Activated CD4-positive, alpha-beta T cell treated with anti-CD3 and anti-CD28 coated beads, Interleukin-2, amount 50 U/mL, for 24 hours (primary cell): ENCODE measurements at regions not wholly inside any gene's neighbourhood (a gene's known extent, or its start where the extent isn't known, plus 50 kb on each side); places are given as distances from the start of the nearest gene placed in this dataset.

Experiments
- DNase-seq, 2 donors: peaks; one replicate each; pipeline ENCODE4 v3.0.0-alpha.2; 2020; ENCODE audit warnings: low read depth in 1 of 2, low spot score in 1 of 2

GRCh38 chr12:93200291-93200917, 177.3 kb upstream of the NUDT4 start:
- DNase-seq = no peak

GRCh38 chr12:93201990-93202389, 175.7 kb upstream of the NUDT4 start:
- no peak for DNase-seq

GRCh38 chr12:93202688-93203087, 175.0 kb upstream of the NUDT4 start:
- no peak for DNase-seq

- no peak for DNase-seq
These were observed 174.4 kb upstream of the NUDT4 start for GRCh38 chr12:93203361-93203760.

- DNase-seq = no peak
These were observed 172.8 kb upstream of the NUDT4 start for GRCh38 chr12:93204896-93205295.

- DNase-seq = no peak
These were observed 172.4 kb upstream of the NUDT4 start for GRCh38 chr12:93205361-93205760.

- no peak for DNase-seq
These were observed 169.7 kb upstream of the NUDT4 start for GRCh38 chr12:93208011-93208410.

GRCh38 chr12:93214523-93215289, 163.0 kb upstream of the NUDT4 start:
- no peak for DNase-seq

- DNase-seq = no peak
These were observed 162.4 kb upstream of the NUDT4 start for GRCh38 chr12:93215290-93215678.

GRCh38 chr12:93219947-93220346, 157.8 kb upstream of the NUDT4 start:
- no peak for DNase-seq

- no peak for DNase-seq
These were observed 155.9 kb upstream of the NUDT4 start for GRCh38 chr12:93221841-93222240.

- DNase-seq = no peak
These were observed 154.0 kb upstream of the NUDT4 start for GRCh38 chr12:93223440-93224426.

GRCh38 chr12:93225094-93225493, 152.6 kb upstream of the NUDT4 start:
- DNase-seq = no peak

GRCh38 chr12:93226361-93226760, 151.4 kb upstream of the NUDT4 start:
- no peak for DNase-seq

GRCh38 chr12:93229494-93230325, 148.0 kb upstream of the NUDT4 start:
- no peak for DNase-seq

- no peak for DNase-seq
These were observed 147.4 kb upstream of the NUDT4 start for GRCh38 chr12:93230326-93230720.

GRCh38 chr12:93231938-93232337, 145.8 kb upstream of the NUDT4 start:
- no peak for DNase-seq

GRCh38 chr12:93234641-93235040, 143.1 kb upstream of the NUDT4 start:
- DNase-seq = no peak

GRCh38 chr12:93235881-93236280, 141.8 kb upstream of the NUDT4 start:
- no peak for DNase-seq

- no peak for DNase-seq
These were observed 140.3 kb upstream of the NUDT4 start for GRCh38 chr12:93237235-93237915.
